ENCODE measurements at regions not wholly inside any gene's neighbourhood (a gene's known extent, or its start where the extent isn't known, plus 50 kb on each side); places are given as distances from the start of the nearest gene placed in this dataset.

DNA sequence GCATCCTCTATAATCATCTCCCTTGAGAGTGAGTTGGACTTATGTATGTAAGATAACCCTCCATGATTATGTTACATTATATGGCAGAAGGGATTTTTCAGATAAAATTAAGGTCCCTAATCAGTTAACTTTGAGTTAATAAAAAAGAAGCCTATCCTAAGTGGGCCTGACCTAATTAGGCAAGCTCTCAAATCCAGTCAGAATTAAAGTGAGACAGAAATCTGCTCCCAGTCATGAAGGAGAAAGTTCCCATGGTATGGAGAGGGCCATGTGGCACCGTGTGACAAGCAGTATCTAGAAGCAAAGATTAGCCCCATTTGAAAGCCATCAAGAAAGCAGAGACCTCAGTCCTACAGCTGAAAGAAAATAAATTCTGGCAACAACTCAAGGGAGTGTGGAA lies 202.4 kb downstream of the PRELID2 start:
- no peaks in the 10 kb centered on the region for H3K27me3 ChIP-seq (ENCODE audit: insufficient read depth, low read length)
- H3K4me3 ChIP-seq (ENCODE audit: low read depth, low read length, poor library complexity, severe bottlenecking) = no peak overlapping the region
- TF ChIP-seq, protein P1, sequence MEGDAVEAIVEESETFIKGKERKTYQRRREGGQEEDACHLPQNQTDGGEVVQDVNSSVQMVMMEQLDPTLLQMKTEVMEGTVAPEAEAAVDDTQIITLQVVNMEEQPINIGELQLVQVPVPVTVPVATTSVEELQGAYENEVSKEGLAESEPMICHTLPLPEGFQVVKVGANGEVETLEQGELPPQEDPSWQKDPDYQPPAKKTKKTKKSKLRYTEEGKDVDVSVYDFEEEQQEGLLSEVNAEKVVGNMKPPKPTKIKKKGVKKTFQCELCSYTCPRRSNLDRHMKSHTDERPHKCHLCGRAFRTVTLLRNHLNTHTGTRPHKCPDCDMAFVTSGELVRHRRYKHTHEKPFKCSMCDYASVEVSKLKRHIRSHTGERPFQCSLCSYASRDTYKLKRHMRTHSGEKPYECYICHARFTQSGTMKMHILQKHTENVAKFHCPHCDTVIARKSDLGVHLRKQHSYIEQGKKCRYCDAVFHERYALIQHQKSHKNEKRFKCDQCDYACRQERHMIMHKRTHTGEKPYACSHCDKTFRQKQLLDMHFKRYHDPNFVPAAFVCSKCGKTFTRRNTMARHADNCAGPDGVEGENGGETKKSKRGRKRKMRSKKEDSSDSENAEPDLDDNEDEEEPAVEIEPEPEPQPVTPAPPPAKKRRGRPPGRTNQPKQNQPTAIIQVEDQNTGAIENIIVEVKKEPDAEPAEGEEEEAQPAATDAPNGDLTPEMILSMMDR (IDR thresholded peaks at IDR 0.05; ENCODE audit: low read length) = no peak
- TF ChIP-seq EZH2 (IDR thresholded peaks at IDR 0.05; ENCODE audit: borderline replicate concordance, low read length) = no peak
- no peak overlapping the region for H2AFZ ChIP-seq (ENCODE audit: low read length)
- H3K9me2 ChIP-seq (ENCODE audit: low read depth, low read length) = no peaks in the 10 kb centered on the region
- H3K4me1 ChIP-seq (ENCODE audit: insufficient read depth, low read length, severe bottlenecking) = no peaks in the 10 kb centered on the region
- no peak overlapping the region for H3K4me2 ChIP-seq (ENCODE audit: low read length)
- H3F3A ChIP-seq (ENCODE audit: insufficient read depth, low read length) = no peaks in the 10 kb centered on the region
- H3K9me3 ChIP-seq (ENCODE audit: low read length) = no peaks in the 10 kb centered on the region
- H3K79me2 ChIP-seq (ENCODE audit: insufficient read depth, low read length) = no peaks in the 10 kb centered on the region
- no peak overlapping the region for H3K27ac ChIP-seq (ENCODE audit: low read depth, low read length, poor library complexity, severe bottlenecking)
- H3K9ac ChIP-seq (ENCODE audit: low read length) = no peak overlapping the region
- H4K20me1 ChIP-seq (ENCODE audit: insufficient read depth, low read length) = no peaks in the 10 kb centered on the region
- H3K36me3 ChIP-seq (ENCODE audit: insufficient read depth, low read length) = no peaks in the 10 kb centered on the region

DNA sequence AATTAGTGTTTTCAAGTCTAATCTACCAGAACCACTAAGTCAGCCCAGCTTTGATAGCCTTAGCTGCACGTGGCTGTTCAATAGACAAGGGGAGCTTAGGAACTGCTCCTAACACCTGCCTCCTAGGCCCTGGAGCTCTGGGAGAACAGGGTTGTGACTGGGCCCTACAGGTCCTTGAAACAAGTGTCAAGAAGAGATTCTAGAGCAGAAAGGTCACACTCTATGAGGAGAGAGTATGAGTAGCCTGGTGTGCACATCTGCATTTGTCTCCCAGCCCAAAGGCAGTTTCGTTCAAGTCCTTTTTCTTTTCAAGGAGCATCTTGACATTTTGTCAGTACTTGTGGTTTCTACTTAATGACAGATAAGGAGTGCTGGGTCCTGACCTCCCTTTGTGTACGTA lies 206.1 kb downstream of the PRELID2 start:
- no peak overlapping the region for H3K9ac ChIP-seq (ENCODE audit: low read length)
- no peaks in the 10 kb centered on the region for H3K36me3 ChIP-seq (ENCODE audit: insufficient read depth, low read length)
- H4K20me1 ChIP-seq (ENCODE audit: insufficient read depth, low read length) = no peaks in the 10 kb centered on the region
- no peaks in the 10 kb centered on the region for H3K79me2 ChIP-seq (ENCODE audit: insufficient read depth, low read length)
- no peak overlapping the region for H3K4me3 ChIP-seq (ENCODE audit: low read depth, low read length, poor library complexity, severe bottlenecking)
- TF ChIP-seq, protein P1 (IDR thresholded peaks at IDR 0.05; ENCODE audit: low read length) = no peak
- no peak for TF ChIP-seq EZH2 (IDR thresholded peaks at IDR 0.05; ENCODE audit: borderline replicate concordance, low read length)
- no peaks in the 10 kb centered on the region for H3K4me1 ChIP-seq (ENCODE audit: insufficient read depth, low read length, severe bottlenecking)
- H3K4me2 ChIP-seq (ENCODE audit: low read length) = no peak overlapping the region
- no peaks in the 10 kb centered on the region for H3K27me3 ChIP-seq (ENCODE audit: insufficient read depth, low read length)
- H3F3A ChIP-seq (ENCODE audit: insufficient read depth, low read length) = no peaks in the 10 kb centered on the region
- no peaks in the 10 kb centered on the region for H3K9me3 ChIP-seq (ENCODE audit: low read length)
- H3K9me2 ChIP-seq (ENCODE audit: low read depth, low read length) = no peaks in the 10 kb centered on the region
- H2AFZ ChIP-seq (ENCODE audit: low read length) = no peak overlapping the region
- no peak overlapping the region for H3K27ac ChIP-seq (ENCODE audit: low read depth, low read length, poor library complexity, severe bottlenecking)

DNA sequence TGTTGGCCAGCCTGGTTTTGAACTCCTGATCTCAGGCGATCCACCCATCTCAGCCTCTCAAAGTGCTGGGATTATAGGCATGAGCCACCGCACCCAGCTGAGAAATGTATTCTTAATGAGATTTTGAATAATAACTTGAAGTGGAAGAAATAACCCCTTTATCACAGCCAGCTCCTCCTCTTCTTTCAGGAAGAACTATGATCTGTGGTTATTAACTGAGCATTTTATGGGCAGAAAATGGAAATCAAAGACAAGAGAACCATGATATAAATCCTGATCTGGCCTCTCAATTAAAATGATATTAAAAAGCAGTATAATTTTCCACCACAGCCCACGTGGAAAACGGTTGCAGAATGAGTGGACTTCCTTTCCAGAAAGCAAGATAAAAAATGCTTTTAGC lies 206.6 kb downstream of the PRELID2 start:
- no peaks in the 10 kb centered on the region for H4K20me1 ChIP-seq (ENCODE audit: insufficient read depth, low read length)
- no peaks in the 10 kb centered on the region for H3K36me3 ChIP-seq (ENCODE audit: insufficient read depth, low read length)
- no peak overlapping the region for H2AFZ ChIP-seq (ENCODE audit: low read length)
- H3K4me3 ChIP-seq (ENCODE audit: low read depth, low read length, poor library complexity, severe bottlenecking) = no peak overlapping the region
- H3K9ac ChIP-seq (ENCODE audit: low read length) = no peak overlapping the region
- H3K79me2 ChIP-seq (ENCODE audit: insufficient read depth, low read length) = no peaks in the 10 kb centered on the region
- H3K4me1 ChIP-seq (ENCODE audit: insufficient read depth, low read length, severe bottlenecking) = no peaks in the 10 kb centered on the region
- H3F3A ChIP-seq (ENCODE audit: insufficient read depth, low read length) = no peaks in the 10 kb centered on the region
- H3K27me3 ChIP-seq (ENCODE audit: insufficient read depth, low read length) = no peaks in the 10 kb centered on the region
- H3K9me3 ChIP-seq (ENCODE audit: low read length) = 0 out of 2 replicates have a peak, but pooled peaks cover 3% of the 10 kb centered on the region
- no peak for TF ChIP-seq EZH2 (IDR thresholded peaks at IDR 0.05; ENCODE audit: borderline replicate concordance, low read length)
- TF ChIP-seq, protein P1 (IDR thresholded peaks at IDR 0.05; ENCODE audit: low read length) = no peak
- H3K27ac ChIP-seq (ENCODE audit: low read depth, low read length, poor library complexity, severe bottlenecking) = no peak overlapping the region
- H3K9me2 ChIP-seq (ENCODE audit: low read depth, low read length) = no peaks in the 10 kb centered on the region
- H3K4me2 ChIP-seq (ENCODE audit: low read length) = no peak overlapping the region

Data from OCI-LY1 (cell line).